ENCODE measurements at regions not wholly inside any gene's neighbourhood (a gene's known extent, or its start where the extent isn't known, plus 50 kb on each side); places are given as distances from the start of the nearest gene placed in this dataset.
"Not testable (repeated sequence)": the region's sequence is repeated elsewhere in the genome, so short reads cannot be mapped to it uniquely, and the experiment has no call there.

- DNase-seq (ENCODE audit: low spot score): not testable (repeated sequence)
Observed at GRCh38 chr5:97234380-97234779, 51.3 kb upstream of the RIOK2 start.

GRCh38 chr5:97242341-97242740, 59.3 kb upstream of the RIOK2 start:
- DNase-seq (ENCODE audit: low spot score): no peak

GRCh38 chr5:97243353-97243752, 60.3 kb upstream of the RIOK2 start:
- no peak for DNase-seq (ENCODE audit: low spot score)

GRCh38 chr5:97245386-97245785, 62.3 kb upstream of the RIOK2 start:
- DNase-seq (ENCODE audit: low spot score): no peak

- no peak for DNase-seq (ENCODE audit: low spot score)
Observed at GRCh38 chr5:97250113-97250512, 67.1 kb upstream of the RIOK2 start.

GRCh38 chr5:97266076-97266475, 83.0 kb upstream of the RIOK2 start:
- no peak for DNase-seq (ENCODE audit: low spot score)

- no peak for DNase-seq (ENCODE audit: low spot score)
Observed at GRCh38 chr5:97266576-97266975, 83.5 kb upstream of the RIOK2 start.

- DNase-seq (ENCODE audit: low spot score): no peak
Observed at GRCh38 chr5:97267767-97268166, 84.7 kb upstream of the RIOK2 start.

- peak; percentile 35 for DNase-seq (ENCODE audit: low spot score)
Observed at GRCh38 chr5:97276474-97277120, 93.5 kb upstream of the RIOK2 start.

- no peak for DNase-seq (ENCODE audit: low spot score)
Observed at GRCh38 chr5:97281257-97281656, 98.2 kb upstream of the RIOK2 start.

- peak; percentile 28 for DNase-seq (ENCODE audit: low spot score)
Observed at GRCh38 chr5:97297063-97297703, 114.1 kb upstream of the RIOK2 start.

GRCh38 chr5:97297704-97298091, 114.7 kb upstream of the RIOK2 start:
- no peak for DNase-seq (ENCODE audit: low spot score)

GRCh38 chr5:97301181-97301580, 118.1 kb upstream of the RIOK2 start:
- not testable (repeated sequence) for DNase-seq (ENCODE audit: low spot score)

- no peak for DNase-seq (ENCODE audit: low spot score)
Observed at GRCh38 chr5:97338729-97339128, 155.7 kb upstream of the RIOK2 start.

GRCh38 chr5:97355775-97356174, 172.7 kb upstream of the RIOK2 start:
- DNase-seq (ENCODE audit: low spot score): no peak

GRCh38 chr5:97363577-97363976, 180.5 kb upstream of the RIOK2 start:
- no peak for DNase-seq (ENCODE audit: low spot score)

GRCh38 chr5:97364731-97365130, 181.7 kb upstream of the RIOK2 start:
- DNase-seq (ENCODE audit: low spot score): no peak

- DNase-seq (ENCODE audit: low spot score): no peak
Observed at GRCh38 chr5:97365163-97365845, 182.3 kb upstream of the RIOK2 start.

- DNase-seq (ENCODE audit: low spot score): no peak
Observed at GRCh38 chr5:97365918-97366317, 182.9 kb upstream of the RIOK2 start.

- peak; percentile 23 for DNase-seq (ENCODE audit: low spot score)
Observed at GRCh38 chr5:97375959-97376358, 192.9 kb upstream of the RIOK2 start.

- no peak for DNase-seq (ENCODE audit: low spot score)
Observed at GRCh38 chr5:97377582-97377981, 194.5 kb upstream of the RIOK2 start.

GRCh38 chr5:97383996-97384395, 200.9 kb upstream of the RIOK2 start:
- peak; percentile 29 for DNase-seq (ENCODE audit: low spot score)

GRCh38 chr5:97388794-97389193, 205.7 kb upstream of the RIOK2 start:
- DNase-seq (ENCODE audit: low spot score): no peak
